GM10248 (cell line): ENCODE measurements at regions not wholly inside any gene's neighbourhood (a gene's known extent, or its start where the extent isn't known, plus 50 kb on each side); places are given as distances from the start of the nearest gene placed in this dataset.

Experiments used
- CTCF ChIA-PET: fragments of 300-600 bp; sonication (Branson Sonifier 250); formaldehyde crosslinking; extraction: SDS; loops from one replicate; lab custom pipeline; 2021; ENCODE audit warnings: antibody characterized with exemption; lab: Yijun Ruan, JAX
- POLR2A ChIA-PET: fragments of 350-650 bp; sonication (Branson Sonifier 250); formaldehyde crosslinking; extraction: SDS; loops from one replicate; lab custom pipeline; 2020; ENCODE audit warnings: antibody characterized with exemption; lab: Yijun Ruan, JAX
- DNase-seq: peaks from one replicate; pipeline ENCODE4 v3.0.0; 2012; ENCODE audit errors: extremely low spot score
- CTCF ChIP-seq: IDR thresholded peaks from 2 replicates; pipeline ENCODE4 v1.5.1; 2012; ENCODE audit warnings: mild to moderate bottlenecking, low read depth; ENCODE audit errors: extremely low read depth, missing control alignments, control extremely low read depth

- no peak for DNase-seq
- ChIA-PET POLR2A (no interaction called here), CTCF (interaction anchor here (0.5 kb wide), 1 partner anchor 1803 kb away, joined by 3 read pairs; no protein-coding TSS in a partner anchor)
- TF ChIP-seq CTCF: no peak
These were observed 106.7 kb downstream of the FOXL1 start for GRCh38 chr16:86685076-86685475.

GRCh38 chr16:86690970-86691369 is 112.6 kb downstream of the FOXL1 start:
- DNase-seq: no peak

GRCh38 chr16:86692426-86692825 is 114.1 kb downstream of the FOXL1 start:
- no peak for DNase-seq
- TF ChIP-seq CTCF: no peak
- CTCF ChIA-PET: no interaction called here
- POLR2A ChIA-PET: no interaction called here

More at GRCh38 chr16:86690970-86691369, 112.6 kb downstream of the FOXL1 start:
- ChIA-PET CTCF (interaction anchor here (1.4 kb wide), 1 partner anchor 126 kb away, joined by 3 read pairs; no protein-coding TSS in a partner anchor), POLR2A (no interaction called here)
- TF ChIP-seq CTCF: no peak

- no peak for DNase-seq
- TF ChIP-seq CTCF: no peak
- ChIA-PET POLR2A (no interaction called here), CTCF (no interaction called here)
These were observed 114.7 kb downstream of the FOXL1 start for GRCh38 chr16:86693033-86693432.

- POLR2A ChIA-PET: no interaction called here
- DNase-seq: no peak
- CTCF ChIA-PET: no interaction called here
- TF ChIP-seq CTCF: no peak
These were observed 119.4 kb downstream of the FOXL1 start for GRCh38 chr16:86697715-86698114.

GRCh38 chr16:86700046-86700945 is 121.9 kb downstream of the FOXL1 start:
- ChIA-PET CTCF (interaction anchor here (1.1 kb wide), 1 partner anchor 60 kb away, joined by 3 read pairs; no protein-coding TSS in a partner anchor), POLR2A (no interaction called here)
- DNase-seq: no peak
- TF ChIP-seq CTCF: no peak
